ENCODE measurements at regions not wholly inside any gene's neighbourhood (a gene's known extent, or its start where the extent isn't known, plus 50 kb on each side); places are given as distances from the start of the nearest gene placed in this dataset.

GRCh38 chr4:128347930-128348660 lies 60.5 kb upstream of the PGRMC2 start:
- no peaks in the 10 kb centered on the region for H3K36me3 ChIP-seq
- peaks cover 13% of the 10 kb centered on the region in 2 donors for H3K4me1 ChIP-seq
- no peaks in the 10 kb centered on the region for H3K9me3 ChIP-seq
- no peak overlapping the region for H3K4me3 ChIP-seq
- in situ Hi-C loops (cut with MboI; ENCODE audit: low sequenced_read_pairs in 4 of 4): no loop called here
- intact Hi-C loops (cut with DNase I; ENCODE audit: low total_unique reads): loop anchor here (5.0 kb wide), 1 partner anchor 41 kb away; no protein-coding TSS in a partner anchor
- ATAC-seq (peak in 1 of 2 donors; percentile 11), DNase-seq (no peak)
- no peaks in the 10 kb centered on the region for H3K27me3 ChIP-seq
- peak overlapping the region; percentile 0 to 63 (median 46) for H3K27ac ChIP-seq
- no peak for TF ChIP-seq CTCF (IDR thresholded peaks at IDR 0.05 in 4 of 5, conservative IDR thresholded peaks at IDR 0.05 in 1 of 5)

- H3K9me3 ChIP-seq: no peaks in the 10 kb centered on the region
- DNase-seq (peak; percentile 31 to 43), ATAC-seq (peak; percentile 94)
- intact Hi-C loops (cut with DNase I; ENCODE audit: low total_unique reads): loop anchor here (5.0 kb wide), 1 partner anchor 40 kb away; no protein-coding TSS in a partner anchor
- no peak overlapping the region for H3K4me3 ChIP-seq
- no peaks in the 10 kb centered on the region for H3K36me3 ChIP-seq
- peak overlapping the region; percentile 32 to 63 (median 60) for H3K27ac ChIP-seq
- no peaks in the 10 kb centered on the region for H3K27me3 ChIP-seq
- TF ChIP-seq POLR2A (IDR thresholded peaks at IDR 0.05): no peak
- no peak for TF ChIP-seq CTCF (IDR thresholded peaks at IDR 0.05 in 4 of 5, conservative IDR thresholded peaks at IDR 0.05 in 1 of 5)
- H3K4me1 ChIP-seq: peaks cover 13% of the 10 kb centered on the region in 2 donors
- in situ Hi-C loops (cut with MboI; ENCODE audit: low sequenced_read_pairs in 4 of 4): no loop called here
Observed at GRCh38 chr4:128347175-128347868, 59.7 kb upstream of the PGRMC2 start.

- in situ Hi-C loops (cut with MboI; ENCODE audit: low sequenced_read_pairs in 4 of 4) (no loop called here), intact Hi-C loops (cut with DNase I; ENCODE audit: low total_unique reads) (loop anchor here (5.0 kb wide), 1 partner anchor 39 kb away; no protein-coding TSS in a partner anchor)
- TF ChIP-seq CTCF (IDR thresholded peaks at IDR 0.05 in 4 of 5, conservative IDR thresholded peaks at IDR 0.05 in 1 of 5) (no peak), POLR2A (IDR thresholded peaks at IDR 0.05) (no peak)
- Histone ChIP-seq H3K4me1 (peaks cover 13% of the 10 kb centered on the region in 2 donors), H3K27ac (no peak overlapping the region), H3K36me3 (no peaks in the 10 kb centered on the region), H3K27me3 (no peaks in the 10 kb centered on the region), H3K4me3 (no peak overlapping the region), H3K9me3 (no peaks in the 10 kb centered on the region)
- no peak for DNase-seq
- no peak for ATAC-seq
Observed at GRCh38 chr4:128346054-128346716, 58.6 kb upstream of the PGRMC2 start.

- intact Hi-C loops (cut with DNase I; ENCODE audit: low total_unique reads): loop anchor here (5.0 kb wide), 1 partner anchor 38 kb away; no protein-coding TSS in a partner anchor
- no peaks in the 10 kb centered on the region for H3K9me3 ChIP-seq
- no peaks in the 10 kb centered on the region for H3K27me3 ChIP-seq
- in situ Hi-C loops (cut with MboI; ENCODE audit: low sequenced_read_pairs in 4 of 4): no loop called here
- DNase-seq (no peak), ATAC-seq (no peak)
- H3K36me3 ChIP-seq: no peaks in the 10 kb centered on the region
- H3K27ac ChIP-seq: no peak overlapping the region
- H3K4me3 ChIP-seq: no peak overlapping the region
- peaks cover 13% of the 10 kb centered on the region in 2 donors for H3K4me1 ChIP-seq
- TF ChIP-seq CTCF (IDR thresholded peaks at IDR 0.05 in 4 of 5, conservative IDR thresholded peaks at IDR 0.05 in 1 of 5) (no peak), POLR2A (IDR thresholded peaks at IDR 0.05) (no peak)
Observed at GRCh38 chr4:128345650-128346049, 58.0 kb upstream of the PGRMC2 start.

Measured in gastrocnemius medialis (tissue), 4 donors.